BLaER1 treated with 17β-estradiol and CSF1 and Interleukin-3, amounts not matched to agents 10 nM and 100 nM (cell line): ENCODE measurements at regions not wholly inside any gene's neighbourhood (a gene's known extent, or its start where the extent isn't known, plus 50 kb on each side); places are given as distances from the start of the nearest gene placed in this dataset.

Experiments used
- H3K27ac ChIP-seq, 11 experiments: shearing (Covaris generic); formaldehyde crosslinking; 2 replicates each; pipeline ENCODE4 v1.8.1; 2022
- H3K27me3 ChIP-seq, 11 experiments: shearing (Covaris generic); formaldehyde crosslinking; 2 replicates each; pipeline ENCODE4 v1.8.1; 2022
- H3K36me3 ChIP-seq, 11 experiments: shearing (Covaris generic); formaldehyde crosslinking; 2 replicates each; pipeline ENCODE4 v1.8.1; 2022
- H3K4me1 ChIP-seq, 10 experiments: shearing (Covaris generic); formaldehyde crosslinking; 2 replicates each; pipeline ENCODE4 v1.8.1; 2022
- H3K4me2 ChIP-seq, 11 experiments: shearing (Covaris generic); formaldehyde crosslinking; 2 replicates each; pipeline ENCODE4 v1.8.1; 2022
- H3K4me3 ChIP-seq, 10 experiments: shearing (Covaris generic); formaldehyde crosslinking; 2 replicates each; pipeline ENCODE4 v1.8.1; 2022
- H3K9ac ChIP-seq, 11 experiments: shearing (Covaris generic); formaldehyde crosslinking; 2 replicates each; pipeline ENCODE4 v1.8.1; 2022
- H3K9me3 ChIP-seq, 11 experiments: shearing (Covaris generic); formaldehyde crosslinking; replicated peaks in 1 of 11; 2 replicates each; pipeline ENCODE4 v1.8.1; 2022
- H4K20me1 ChIP-seq, 11 experiments: shearing (Covaris generic); formaldehyde crosslinking; 2 replicates each; pipeline ENCODE4 v1.8.1; 2022
- Cebpa-rat ChIP-seq, 11 experiments: shearing (Covaris generic); IDR thresholded peaks; 2 replicates each; pipeline ENCODE4 v1.8.1; 2022

DNA sequence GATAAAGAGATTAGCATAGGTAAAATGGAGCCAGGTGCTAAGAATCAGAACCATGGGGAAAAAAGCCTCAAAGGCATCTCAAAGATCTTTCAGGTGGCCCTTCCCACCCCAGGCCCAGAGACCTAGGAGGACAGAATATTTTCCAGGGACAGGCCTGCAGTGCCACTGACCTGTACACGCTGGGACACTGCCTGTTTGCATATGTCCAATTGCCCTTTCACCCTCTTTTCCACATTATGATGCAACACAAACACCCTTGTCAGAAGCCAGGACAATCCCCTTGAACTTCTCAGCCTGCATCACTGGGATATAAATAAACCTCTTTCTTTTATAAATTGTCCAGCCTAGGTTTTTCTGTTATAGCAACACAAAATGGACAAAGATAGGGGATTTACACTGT lies 419.1 kb downstream of the TRIB2 start:
- Histone ChIP-seq H3K9ac (no peak overlapping the region), H3K4me3 (no peak overlapping the region), H3K4me2 (no peak overlapping the region), H3K9me3 (peaks cover 0 to 3% (median 0%) of the 10 kb centered on the region in 11 experiments; a peak in 3 of 22 replicates), H3K27me3 (no peaks in the 10 kb centered on the region), H4K20me1 (no peaks in the 10 kb centered on the region), H3K27ac (no peak overlapping the region), H3K36me3 (no peaks in the 10 kb centered on the region), H3K4me1 (peaks cover 0 to 6% (median 0%) of the 10 kb centered on the region in 10 experiments; a peak in 2 of 20 replicates)
- no peak for TF ChIP-seq Cebpa-rat (IDR thresholded peaks at IDR 0.05)

DNA sequence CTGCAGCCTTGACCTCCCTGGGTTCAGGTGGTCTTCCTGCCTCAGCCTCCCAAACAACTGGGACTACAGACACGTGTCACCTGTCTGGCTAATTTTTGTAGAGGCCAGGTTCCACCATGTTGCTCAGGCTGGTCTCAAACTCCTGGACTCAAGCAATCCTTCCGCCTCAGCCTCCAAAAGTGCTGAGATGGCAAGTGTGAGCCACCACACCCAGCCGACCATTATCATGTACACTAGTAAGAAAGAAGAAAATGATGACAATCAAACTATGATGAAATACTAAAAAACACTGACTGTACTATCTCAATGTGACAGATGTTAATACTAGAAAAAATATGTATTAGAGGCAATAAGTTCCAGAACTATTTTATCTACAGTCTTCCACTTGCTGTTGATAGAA lies 420.9 kb downstream of the TRIB2 start:
- peaks cover 0 to 4% (median 0%) of the 10 kb centered on the region in 10 experiments; a peak in 2 of 20 replicates for H3K4me1 ChIP-seq
- H3K9ac ChIP-seq: no peak overlapping the region
- H3K27ac ChIP-seq: no peak overlapping the region
- no peak overlapping the region for H3K4me2 ChIP-seq
- no peaks in the 10 kb centered on the region for H4K20me1 ChIP-seq
- H3K27me3 ChIP-seq: no peaks in the 10 kb centered on the region
- no peak for TF ChIP-seq Cebpa-rat (IDR thresholded peaks at IDR 0.05)
- H3K4me3 ChIP-seq: no peak overlapping the region
- H3K36me3 ChIP-seq: no peaks in the 10 kb centered on the region
- no peaks in the 10 kb centered on the region for H3K9me3 ChIP-seq

DNA sequence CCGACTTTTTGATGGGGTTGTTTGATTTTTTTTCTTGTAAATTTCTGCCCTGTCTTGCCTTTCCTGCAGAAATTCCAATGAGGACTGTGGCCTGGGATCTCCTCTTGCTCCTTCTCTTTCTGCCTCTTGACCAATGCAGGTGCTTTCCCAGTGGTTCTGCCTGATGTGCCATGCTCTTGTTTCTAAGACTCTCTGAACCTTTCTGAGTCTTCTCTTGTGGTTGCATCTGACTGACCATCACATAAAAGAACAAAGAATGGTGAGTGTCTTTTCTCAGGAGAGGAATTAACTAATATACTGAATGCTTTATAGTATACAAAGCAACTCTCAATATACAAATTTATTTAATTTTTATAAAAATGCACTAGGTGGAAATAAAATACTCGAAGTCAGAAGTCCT lies 424.6 kb downstream of the TRIB2 start:
- no peak overlapping the region for H3K9ac ChIP-seq
- no peaks in the 10 kb centered on the region for H3K36me3 ChIP-seq
- no peaks in the 10 kb centered on the region for H3K27me3 ChIP-seq
- H3K4me2 ChIP-seq: no peak overlapping the region
- no peaks in the 10 kb centered on the region for H3K4me1 ChIP-seq
- H4K20me1 ChIP-seq: no peaks in the 10 kb centered on the region
- no peak overlapping the region for H3K4me3 ChIP-seq
- TF ChIP-seq Cebpa-rat (IDR thresholded peaks at IDR 0.05): no peak
- no peak overlapping the region for H3K27ac ChIP-seq
- no peaks in the 10 kb centered on the region for H3K9me3 ChIP-seq

DNA sequence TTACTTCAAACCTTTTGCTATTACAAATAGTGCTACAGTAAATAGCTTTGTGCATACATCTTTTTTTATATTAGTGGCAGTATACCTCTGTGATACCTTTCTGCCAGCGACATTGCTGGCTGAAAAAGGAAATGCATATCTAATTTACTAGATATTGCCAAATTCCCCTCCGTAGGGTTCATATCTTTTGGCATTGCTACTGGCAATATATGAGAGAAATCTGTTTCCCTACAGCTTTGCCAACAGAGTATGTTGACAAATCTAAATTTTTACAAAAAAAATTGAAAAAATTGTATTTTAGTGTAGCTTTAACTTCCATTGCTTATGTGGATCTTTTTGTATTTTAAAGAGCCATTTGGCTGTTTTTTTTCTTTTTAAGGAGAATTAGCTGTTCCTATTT lies 426.7 kb downstream of the TRIB2 start:
- no peaks in the 10 kb centered on the region for H3K4me1 ChIP-seq
- H3K27ac ChIP-seq: no peak overlapping the region
- no peak overlapping the region for H3K4me3 ChIP-seq
- no peaks in the 10 kb centered on the region for H3K9me3 ChIP-seq
- TF ChIP-seq Cebpa-rat (IDR thresholded peaks at IDR 0.05): no peak
- no peaks in the 10 kb centered on the region for H3K27me3 ChIP-seq
- H3K9ac ChIP-seq: no peak overlapping the region
- H3K4me2 ChIP-seq: no peak overlapping the region
- no peaks in the 10 kb centered on the region for H3K36me3 ChIP-seq
- H4K20me1 ChIP-seq: no peaks in the 10 kb centered on the region

DNA sequence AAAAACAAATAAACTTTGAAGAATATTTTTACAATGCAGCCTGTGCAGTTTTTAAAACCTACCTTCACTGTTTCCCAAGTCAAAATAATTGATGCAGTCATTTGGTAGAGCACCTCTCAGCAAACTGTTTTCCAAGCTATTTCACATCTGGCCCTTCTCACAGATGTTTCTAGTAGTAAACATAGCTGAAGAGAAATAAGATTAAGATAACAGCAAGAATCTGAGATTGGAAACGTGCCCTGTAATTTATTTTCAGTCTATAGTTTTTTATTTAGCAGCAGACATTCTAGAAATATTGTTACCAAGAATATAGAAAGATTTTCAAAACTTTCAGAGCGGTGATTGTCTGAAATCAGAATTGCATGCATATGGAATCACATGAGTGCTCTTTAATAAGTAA lies 440.2 kb downstream of the TRIB2 start:
- Histone ChIP-seq H3K27ac (no peak overlapping the region), H3K4me1 (no peaks in the 10 kb centered on the region), H3K4me3 (no peak overlapping the region), H3K9me3 (no peaks in the 10 kb centered on the region), H3K27me3 (no peaks in the 10 kb centered on the region), H3K4me2 (no peak overlapping the region), H4K20me1 (no peaks in the 10 kb centered on the region), H3K36me3 (no peaks in the 10 kb centered on the region), H3K9ac (no peak overlapping the region)
- TF ChIP-seq Cebpa-rat (IDR thresholded peaks at IDR 0.05): no peak

DNA sequence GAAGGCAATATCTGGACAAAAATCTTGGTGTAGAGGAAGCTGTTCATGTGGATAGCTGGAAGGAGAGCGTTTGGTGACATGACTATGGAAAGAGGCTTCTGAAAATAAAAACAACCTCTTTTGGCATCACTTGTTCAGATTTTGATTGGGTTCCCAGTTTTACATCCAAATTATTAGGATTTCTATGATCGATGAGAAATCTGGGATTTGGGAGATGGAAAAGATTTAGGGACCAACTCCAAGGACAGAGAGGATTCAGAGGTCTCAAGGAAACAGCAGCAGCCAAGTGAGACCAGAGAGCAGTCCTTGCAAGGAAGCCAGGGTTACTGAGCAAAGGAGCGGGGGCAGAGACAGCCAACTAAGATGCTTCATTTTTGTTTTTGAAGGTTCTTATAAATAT lies 441.7 kb downstream of the TRIB2 start:
- no peak overlapping the region for H3K4me3 ChIP-seq
- H3K9me3 ChIP-seq: no peaks in the 10 kb centered on the region
- H3K27ac ChIP-seq: no peak overlapping the region
- no peaks in the 10 kb centered on the region for H3K27me3 ChIP-seq
- no peaks in the 10 kb centered on the region for H3K4me1 ChIP-seq
- no peak overlapping the region for H3K9ac ChIP-seq
- no peaks in the 10 kb centered on the region for H4K20me1 ChIP-seq
- H3K4me2 ChIP-seq: no peak overlapping the region
- no peak for TF ChIP-seq Cebpa-rat (IDR thresholded peaks at IDR 0.05)
- H3K36me3 ChIP-seq: no peaks in the 10 kb centered on the region

DNA sequence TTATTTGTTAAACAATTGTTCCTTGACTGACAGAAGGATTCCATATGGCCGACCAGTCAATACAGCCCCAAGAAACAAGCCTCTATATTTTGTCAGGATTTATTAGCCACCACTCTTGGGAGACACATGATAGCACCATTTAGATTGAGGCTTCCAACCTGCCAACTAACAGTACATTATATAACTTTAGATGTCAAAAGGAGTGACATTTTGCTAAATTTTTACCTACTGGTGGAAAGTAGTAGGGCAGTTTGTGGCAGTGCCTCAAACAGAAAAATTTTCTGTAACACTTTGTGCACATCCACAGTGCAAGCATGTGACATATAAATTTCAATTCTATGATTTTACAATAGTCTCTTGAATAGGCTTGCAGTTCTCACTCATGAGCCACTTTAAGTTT lies 464.0 kb downstream of the TRIB2 start:
- no peak for TF ChIP-seq Cebpa-rat (IDR thresholded peaks at IDR 0.05)
- peaks cover 10 to 29% (median 23%) of the 10 kb centered on the region in 11 experiments; a peak in 19 of 22 replicates for H3K9me3 ChIP-seq

DNA sequence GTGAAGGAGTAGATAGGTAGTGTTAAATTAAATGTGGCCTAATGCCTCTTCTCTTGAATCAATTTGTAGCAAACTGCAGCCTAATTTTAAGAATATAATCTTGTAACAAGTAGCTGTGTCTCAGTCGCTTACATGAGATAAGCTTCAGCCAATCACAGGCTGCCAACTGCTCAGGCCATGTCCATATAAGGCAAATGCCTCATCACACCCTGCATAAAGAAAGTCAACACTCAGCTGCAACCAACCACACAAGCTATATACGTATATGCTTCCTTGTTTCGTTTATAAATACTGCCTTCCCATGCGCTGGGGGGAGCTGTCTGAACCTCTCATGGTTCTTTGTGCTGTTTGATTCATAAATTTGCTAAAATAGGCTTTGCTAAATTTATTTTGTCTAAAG lies 476.3 kb downstream of the TRIB2 start:
- H4K20me1 ChIP-seq: no peaks in the 10 kb centered on the region
- no peaks in the 10 kb centered on the region for H3K4me1 ChIP-seq
- H3K4me3 ChIP-seq: no peak overlapping the region
- no peaks in the 10 kb centered on the region for H3K27me3 ChIP-seq
- no peak overlapping the region for H3K27ac ChIP-seq
- TF ChIP-seq Cebpa-rat (IDR thresholded peaks at IDR 0.05): no peak
- no peaks in the 10 kb centered on the region for H3K9me3 ChIP-seq
- no peaks in the 10 kb centered on the region for H3K36me3 ChIP-seq
- H3K4me2 ChIP-seq: no peak overlapping the region
- no peak overlapping the region for H3K9ac ChIP-seq

More for the DNA sequence above, 464.0 kb downstream of the TRIB2 start:
- H3K4me1 ChIP-seq: no peaks in the 10 kb centered on the region
- no peaks in the 10 kb centered on the region for H3K27me3 ChIP-seq
- H3K36me3 ChIP-seq: no peaks in the 10 kb centered on the region
- H3K4me3 ChIP-seq: no peak overlapping the region
- no peak overlapping the region for H3K9ac ChIP-seq
- H3K27ac ChIP-seq: no peak overlapping the region
- H3K4me2 ChIP-seq: no peak overlapping the region
- no peaks in the 10 kb centered on the region for H4K20me1 ChIP-seq

DNA sequence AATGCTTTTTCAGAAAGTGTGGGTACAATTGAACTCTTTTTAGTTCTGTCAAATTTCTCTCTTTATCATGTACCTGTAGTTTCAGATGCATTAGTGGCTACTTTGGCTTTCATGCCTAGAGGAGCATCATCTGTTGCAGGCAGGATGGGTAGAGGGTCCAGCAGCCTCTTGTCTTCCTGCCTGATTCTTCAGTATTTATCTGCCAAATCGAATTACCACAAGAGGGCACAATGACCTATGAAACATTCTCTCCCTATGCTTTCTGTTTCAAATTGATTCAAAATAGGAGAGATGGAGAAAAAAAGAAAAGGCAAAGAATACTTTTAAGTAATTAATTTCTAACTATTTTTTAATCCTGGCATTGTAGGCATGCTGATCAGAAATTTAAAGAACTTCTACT lies 477.2 kb downstream of the TRIB2 start:
- Histone ChIP-seq H3K4me3 (no peak overlapping the region), H3K9ac (no peak overlapping the region), H3K4me2 (no peak overlapping the region), H3K27me3 (no peaks in the 10 kb centered on the region), H3K9me3 (no peaks in the 10 kb centered on the region), H3K27ac (no peak overlapping the region), H4K20me1 (no peaks in the 10 kb centered on the region), H3K4me1 (no peaks in the 10 kb centered on the region), H3K36me3 (no peaks in the 10 kb centered on the region)
- TF ChIP-seq Cebpa-rat (IDR thresholded peaks at IDR 0.05): no peak

DNA sequence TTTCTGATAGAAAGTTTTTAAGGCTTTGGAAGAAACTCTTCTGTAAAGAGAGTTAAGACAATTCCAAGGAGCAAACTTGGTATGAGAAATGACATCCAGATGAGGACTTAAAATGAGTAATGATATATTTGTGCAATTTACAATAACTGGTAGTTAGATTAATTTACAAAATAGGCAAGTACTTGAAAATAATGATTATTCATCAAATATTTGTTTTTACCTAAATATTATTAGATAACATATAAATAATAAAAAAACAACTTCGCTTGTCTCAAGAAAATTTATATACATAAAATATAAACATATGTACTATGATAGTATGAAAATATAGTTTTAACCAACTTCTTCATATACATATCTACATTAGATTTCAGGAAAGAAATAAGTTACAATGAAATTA lies 478.5 kb downstream of the TRIB2 start:
- H3K27ac ChIP-seq: no peak overlapping the region
- no peak overlapping the region for H3K4me3 ChIP-seq
- H3K4me1 ChIP-seq: no peaks in the 10 kb centered on the region
- no peaks in the 10 kb centered on the region for H3K27me3 ChIP-seq
- no peak overlapping the region for H3K4me2 ChIP-seq
- no peak for TF ChIP-seq Cebpa-rat (IDR thresholded peaks at IDR 0.05)
- no peaks in the 10 kb centered on the region for H3K36me3 ChIP-seq
- H4K20me1 ChIP-seq: no peaks in the 10 kb centered on the region
- H3K9me3 ChIP-seq: no peaks in the 10 kb centered on the region
- H3K9ac ChIP-seq: no peak overlapping the region

DNA sequence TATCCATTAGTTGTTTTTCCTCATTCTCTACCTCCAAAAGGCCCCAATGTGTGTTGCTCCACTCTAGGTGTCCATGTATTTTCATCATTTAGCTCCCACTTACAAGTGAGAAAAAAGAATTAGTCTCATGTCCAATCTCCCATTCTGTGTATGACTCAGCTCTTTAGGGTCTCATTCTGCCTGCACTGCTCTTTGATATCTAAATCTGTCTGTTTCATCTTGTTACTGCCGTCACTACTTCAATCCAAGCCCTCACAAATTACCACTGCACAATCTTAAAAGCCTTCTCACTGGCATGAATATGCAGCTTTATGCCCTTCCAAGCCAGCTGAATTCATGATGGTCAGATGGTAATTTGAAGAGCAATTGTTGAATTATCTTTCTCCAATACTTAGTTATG lies 480.5 kb downstream of the TRIB2 start:
- Histone ChIP-seq H3K9ac (no peak overlapping the region), H3K9me3 (no peaks in the 10 kb centered on the region), H4K20me1 (no peaks in the 10 kb centered on the region), H3K4me3 (no peak overlapping the region), H3K4me1 (no peaks in the 10 kb centered on the region), H3K36me3 (no peaks in the 10 kb centered on the region), H3K27me3 (no peaks in the 10 kb centered on the region), H3K4me2 (no peak overlapping the region), H3K27ac (no peak overlapping the region)
- TF ChIP-seq Cebpa-rat (IDR thresholded peaks at IDR 0.05): no peak
